Erythroblast (primary cell): ENCODE measurements at regions not wholly inside any gene's neighbourhood (a gene's known extent, or its start where the extent isn't known, plus 50 kb on each side); places are given as distances from the start of the nearest gene placed in this dataset.
A peak's percentile ranks its signal among the peaks of the same experiment; 100 is the strongest.
"Not testable (repeated sequence)": the region's sequence is repeated elsewhere in the genome, so short reads cannot be mapped to it uniquely, and the experiment has no call there.

ENCODE experiments used
- DNase-seq, 2 experiments: peaks; one replicate each; lab custom pipeline; 2025; lab: John Stamatoyannopoulos, UW
- GATA1 ChIP-seq: IDR thresholded peaks from 2 replicates; pipeline ENCODE4 v1.6.1; 2011; ENCODE audit warnings: low read depth, mild to moderate bottlenecking, control low read depth, low read length, moderate library complexity
- POLR2A ChIP-seq: IDR thresholded peaks from 2 replicates; pipeline ENCODE4 v1.6.1; 2011; ENCODE audit warnings: mild to moderate bottlenecking, low read length

- DNase-seq: peak in 1 of 2 experiments; percentile 21
- TF ChIP-seq GATA1 (no peak), POLR2A (no peak)
These were observed 52.2 kb downstream of the CALML3 start for GRCh38 chr10:5576780-5577624.

- DNase-seq: not testable (repeated sequence)
These were observed 55.3 kb downstream of the CALML3 start for GRCh38 chr10:5580038-5580428.

GRCh38 chr10:5581670-5582566 is 57.2 kb downstream of the CALML3 start:
- TF ChIP-seq GATA1 (no peak), POLR2A (no peak)
- DNase-seq: no peak

- DNase-seq: no peak
These were observed 58.0 kb downstream of the CALML3 start for GRCh38 chr10:5582736-5583135.

DNA sequence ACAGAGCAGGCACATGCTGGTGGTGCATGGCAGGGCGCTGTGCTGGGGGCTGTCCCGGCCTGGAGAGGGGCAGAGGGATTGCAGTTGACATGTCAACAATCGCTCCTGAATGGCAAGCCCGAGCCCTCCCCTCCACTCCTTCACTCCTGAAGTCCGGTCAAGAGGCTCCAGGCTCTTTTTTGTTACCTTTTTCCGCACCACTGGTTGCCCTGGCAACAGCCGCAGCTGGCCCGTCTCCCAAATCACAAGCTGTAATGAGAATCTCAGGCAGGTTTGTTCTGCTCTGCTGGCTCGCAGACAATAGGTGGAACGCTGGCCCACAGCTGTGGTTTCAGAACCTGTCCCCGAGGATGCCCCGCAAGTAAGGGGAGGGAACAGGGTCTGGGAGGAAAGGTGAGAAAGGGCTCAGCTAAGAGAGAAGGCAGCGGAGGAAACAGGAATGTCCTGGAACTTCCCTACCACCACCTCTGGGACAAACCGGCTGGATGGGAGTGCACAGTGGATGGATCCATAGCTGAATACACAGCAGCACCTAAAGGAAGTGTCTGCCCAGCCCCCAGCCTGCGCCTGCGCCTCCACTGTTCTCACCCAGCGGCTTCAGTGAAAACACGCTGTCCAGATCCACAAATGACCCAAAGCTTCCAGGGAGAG is 58.9 kb downstream of the CALML3 start:
- no peak for DNase-seq
- no peak for TF ChIP-seq GATA1
- TF ChIP-seq POLR2A: no peak

More at GRCh38 chr10:5582736-5583135, 58.0 kb downstream of the CALML3 start:
- TF ChIP-seq GATA1 (no peak), POLR2A (no peak)

GRCh38 chr10:5584895-5585516 is 60.2 kb downstream of the CALML3 start:
- TF ChIP-seq GATA1 (no peak), POLR2A (no peak)
- no peak for DNase-seq

DNA sequence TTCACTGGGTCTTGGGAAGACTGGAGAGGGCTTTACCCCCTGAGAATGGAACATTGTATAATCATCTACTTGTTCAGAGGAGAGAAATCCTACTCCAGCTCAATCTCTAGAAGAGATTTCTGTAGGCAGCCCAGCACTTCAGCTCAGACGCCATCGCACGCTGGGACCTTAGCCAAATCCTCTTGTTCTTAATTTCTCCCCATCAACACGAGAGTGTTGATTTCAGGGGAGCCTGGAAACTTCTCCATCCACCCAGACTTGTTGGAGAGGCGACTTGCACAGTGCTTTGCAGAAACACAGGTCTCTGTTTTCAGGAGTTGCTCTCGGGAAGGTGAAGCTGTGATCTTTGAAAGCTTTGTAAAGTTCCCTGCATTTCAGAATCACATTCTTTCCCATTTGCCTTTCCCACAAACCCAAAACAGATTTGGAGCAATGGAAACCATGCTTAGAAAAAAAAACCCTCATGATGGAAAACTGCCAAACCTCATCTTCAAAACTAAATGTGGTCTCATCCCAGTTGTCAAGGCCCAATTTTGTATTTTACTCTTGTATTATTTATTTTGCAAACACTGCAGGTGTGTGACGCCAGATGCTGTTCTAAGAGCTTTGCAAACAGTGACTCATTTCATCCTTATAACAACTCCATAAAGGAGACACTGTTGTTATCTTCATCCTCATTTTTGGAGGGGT is 60.9 kb downstream of the CALML3 start:
- no peak for TF ChIP-seq GATA1
- TF ChIP-seq POLR2A: no peak
- no peak for DNase-seq

- no peak for TF ChIP-seq POLR2A
- DNase-seq: no peak
These were observed 62.7 kb downstream of the CALML3 start for GRCh38 chr10:5587151-5588079.

- TF ChIP-seq POLR2A: no peak
- no peak for TF ChIP-seq GATA1
- DNase-seq: no peak
These were observed 63.3 kb downstream of the CALML3 start for GRCh38 chr10:5588080-5588453.

DNA sequence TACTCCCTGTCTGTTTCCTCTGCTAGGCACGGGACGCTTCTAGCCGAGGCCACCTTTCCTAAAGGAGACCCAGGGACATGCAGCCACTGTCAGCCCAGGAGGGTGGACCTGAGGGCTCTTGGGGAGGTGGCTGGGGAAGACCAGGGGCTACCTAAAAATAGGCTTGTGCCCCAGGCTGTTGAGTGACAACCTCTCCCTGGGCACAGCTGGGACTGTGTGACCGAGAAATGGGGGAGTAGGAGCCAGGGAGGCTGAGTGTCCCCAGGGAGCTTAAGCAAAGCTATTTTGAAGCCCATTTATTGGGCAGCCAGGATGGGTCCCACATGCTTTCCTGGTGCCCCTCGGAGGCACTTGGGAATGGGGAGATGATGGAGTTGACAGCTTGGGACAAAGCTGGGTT is 63.8 kb downstream of the CALML3 start:
- TF ChIP-seq GATA1 (no peak), POLR2A (no peak)
- no peak for DNase-seq
